ENCODE measurements at regions not wholly inside any gene's neighbourhood (a gene's known extent, or its start where the extent isn't known, plus 50 kb on each side); places are given as distances from the start of the nearest gene placed in this dataset.

- TF ChIP-seq CTCF (IDR thresholded peaks at IDR 0.05; ENCODE audit: low read depth, low read length, missing input control) (no peak), YY1 (IDR thresholded peaks at IDR 0.05) (no peak), REST (IDR thresholded peaks at IDR 0.05) (no peak), JUND (IDR thresholded peaks at IDR 0.05) (peak; percentile 84 to 86), GABPA (IDR thresholded peaks at IDR 0.05 in 1 of 2, conservative IDR thresholded peaks at IDR 0.05 in 1 of 2) (no peak)
Measured at GRCh38 chr6:25173951-25174474, 105.2 kb upstream of the CARMIL1 start.

Measured in liver (tissue), 3 donors.